MM.1S (cell line): ENCODE measurements at regions not wholly inside any gene's neighbourhood (a gene's known extent, or its start where the extent isn't known, plus 50 kb on each side); places are given as distances from the start of the nearest gene placed in this dataset.

ENCODE experiments used
- EZH2 ChIP-seq: fragments of 300-600 bp; sonication (generic); optimal IDR thresholded peaks from 2 replicates; pipeline ENCODE3; 2017; ENCODE audit warnings: low read depth, mild to moderate bottlenecking, antibody characterized with exemption, low read length, mixed read lengths
- TF ChIP-seq, protein P1 (sequence below): fragments of 300-600 bp; sonication (generic); IDR thresholded peaks from 2 replicates; pipeline ENCODE4 v1.5.1; 2016; ENCODE audit warnings: antibody characterized with exemption, low read length, mixed read lengths

DNA sequence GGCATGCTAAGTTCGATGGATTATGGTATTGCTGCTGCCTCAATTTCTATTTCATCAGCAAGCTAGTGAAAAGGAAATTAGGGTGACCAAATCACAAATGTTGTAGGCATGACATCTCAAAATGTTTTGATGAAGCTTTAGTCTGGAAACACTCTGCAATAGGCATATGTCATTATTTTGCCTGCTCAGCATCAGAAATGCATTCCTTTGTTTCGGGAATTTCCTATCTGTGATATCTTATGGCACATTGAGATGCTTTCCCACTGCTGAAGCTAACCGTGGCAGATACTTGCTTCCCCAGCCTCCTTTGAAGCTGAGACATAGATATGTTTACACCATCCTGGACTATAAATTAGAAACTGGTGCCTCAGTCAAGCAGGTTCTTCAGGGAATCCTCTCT lies 119.7 kb downstream of the CDC42EP3 start:
- TF ChIP-seq, protein P1, sequence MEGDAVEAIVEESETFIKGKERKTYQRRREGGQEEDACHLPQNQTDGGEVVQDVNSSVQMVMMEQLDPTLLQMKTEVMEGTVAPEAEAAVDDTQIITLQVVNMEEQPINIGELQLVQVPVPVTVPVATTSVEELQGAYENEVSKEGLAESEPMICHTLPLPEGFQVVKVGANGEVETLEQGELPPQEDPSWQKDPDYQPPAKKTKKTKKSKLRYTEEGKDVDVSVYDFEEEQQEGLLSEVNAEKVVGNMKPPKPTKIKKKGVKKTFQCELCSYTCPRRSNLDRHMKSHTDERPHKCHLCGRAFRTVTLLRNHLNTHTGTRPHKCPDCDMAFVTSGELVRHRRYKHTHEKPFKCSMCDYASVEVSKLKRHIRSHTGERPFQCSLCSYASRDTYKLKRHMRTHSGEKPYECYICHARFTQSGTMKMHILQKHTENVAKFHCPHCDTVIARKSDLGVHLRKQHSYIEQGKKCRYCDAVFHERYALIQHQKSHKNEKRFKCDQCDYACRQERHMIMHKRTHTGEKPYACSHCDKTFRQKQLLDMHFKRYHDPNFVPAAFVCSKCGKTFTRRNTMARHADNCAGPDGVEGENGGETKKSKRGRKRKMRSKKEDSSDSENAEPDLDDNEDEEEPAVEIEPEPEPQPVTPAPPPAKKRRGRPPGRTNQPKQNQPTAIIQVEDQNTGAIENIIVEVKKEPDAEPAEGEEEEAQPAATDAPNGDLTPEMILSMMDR = no peak
- TF ChIP-seq EZH2 = no peak
